Vagina (tissue), 2 donors: ENCODE measurements at regions not wholly inside any gene's neighbourhood (a gene's known extent, or its start where the extent isn't known, plus 50 kb on each side); places are given as distances from the start of the nearest gene placed in this dataset.

Source experiments
- POLR2A ChIP-seq, 2 donors: fragments of 450-650 bp; IDR thresholded peaks; one replicate each; pipeline ENCODE4 v1.6.1; 2017; ENCODE audit warnings: antibody characterized with exemption in 2 of 2, mild to moderate bottlenecking in 2 of 2, moderate library complexity in 2 of 2
- POLR2AphosphoS5 ChIP-seq, 2 donors: sonication (generic); formaldehyde crosslinking; IDR thresholded peaks; one replicate each; pipeline ENCODE4 v1.9.0; 2017; ENCODE audit warnings: antibody characterized with exemption in 2 of 2, mild to moderate bottlenecking in 2 of 2, low read depth in 1 of 2; ENCODE audit not compliant: insufficient read depth in 1 of 2

GRCh38 chr10:21095073-21095472 is 198.0 kb upstream of the NEBL start:
- no peak for TF ChIP-seq POLR2A (IDR thresholded peaks at IDR 0.05)
- TF ChIP-seq POLR2AphosphoS5 (IDR thresholded peaks at IDR 0.05; ENCODE audit: insufficient read depth in 1 of 2, low read depth in 1 of 2): no peak
